Motor neuron (in vitro differentiated cells): ENCODE measurements at regions not wholly inside any gene's neighbourhood (a gene's known extent, or its start where the extent isn't known, plus 50 kb on each side); places are given as distances from the start of the nearest gene placed in this dataset.

Experiments used
- ATAC-seq, 8 experiments: fragments of 200-7000 bp; cut with Tn5 transposase; replicated peaks in 6 of 8; 2 replicates each; pipeline ENCODE4 v1.8.0; 2021; ENCODE audit warnings: mild to moderate bottlenecking in 8 of 8, moderate library complexity in 8 of 8
- H3K27ac ChIP-seq, 2 donors: fragments of 250-450 bp; sonication (Bioruptor Pico); 2 replicates each; pipeline ENCODE4 v1.9.0; 2021; ENCODE audit warnings: antibody characterized with exemption in 2 of 2, mild to moderate bottlenecking in 2 of 2, moderate library complexity in 1 of 2
- H3K4me1 ChIP-seq, 2 donors: fragments of 250-450 bp; sonication (Bioruptor Pico); replicated peaks in 1 of 2; 2 replicates each; pipeline ENCODE4 v1.6.1; 2021; ENCODE audit warnings: antibody characterized with exemption in 2 of 2, mild to moderate bottlenecking in 2 of 2, moderate library complexity in 1 of 2
- H3K4me3 ChIP-seq, 5 donors: fragments of 250-450 bp; sonication (Bioruptor Pico); 2 replicates each; pipeline ENCODE4 v1.9.0; 2021; ENCODE audit warnings: antibody characterized with exemption in 5 of 5, mild to moderate bottlenecking in 5 of 5, moderate library complexity in 4 of 5
- WGBS, 10 experiments: fragments of 450-650 bp; shearing (Covaris generic); methylation state at CpG; one replicate each; pipeline ENCODE4 v1.0.0; 2022; 5-methylcytosine and 5-hydroxymethylcytosine counted together
- in situ Hi-C, 9 experiments: fragments of 400-800 bp; cut with MboI; loops; one replicate each; pipeline ENCODE4 v1.15.0; 2021; ENCODE audit warnings: low sequenced_read_pairs in 9 of 9, low pct_unique_long_range_greater_than_20kb in 2 of 9; ENCODE audit not compliant: unreplicated experiment in 9 of 9

GRCh38 chr15:93583552-93583951 is 494.5 kb upstream of the RGMA start:
- no peak for ATAC-seq
- Histone ChIP-seq H3K4me3 (no peak overlapping the region), H3K4me1 (peaks cover 0 to 6% of the 10 kb centered on the region in 2 donors), H3K27ac (no peak overlapping the region)
- in situ Hi-C loops = no loop called here
- WGBS, 10 experiments = 0 to 100% (median 83%) methylated on average over 1 to 3 of the region's 3 CpGs; no CpG with 5 or more reads in 3 of the 10 experiments

GRCh38 chr15:93570527-93570926 is 481.5 kb upstream of the RGMA start:
- Histone ChIP-seq H3K27ac (no peak overlapping the region), H3K4me3 (no peak overlapping the region), H3K4me1 (peaks cover 0 to 13% of the 10 kb centered on the region in 2 donors)
- whole genome bisulfite sequencing, 10 experiments = 39 to 100% (median 83%) methylated on average over 1 to 7 of the region's 7 CpGs
- in situ Hi-C loops = no loop called here
- no peak for ATAC-seq

- 0 to 100% (median 100%) methylated on average over 1 to 2 of the region's 3 CpGs; no CpG with 5 or more reads in 7 of the 10 experiments for WGBS, 10 experiments
- peak in 7 of 8 experiments; percentile 9 to 75 (median 60) for ATAC-seq
- in situ Hi-C loops = no loop called here
- no peak overlapping the region for H3K4me3 ChIP-seq
- H3K27ac ChIP-seq = no peak overlapping the region
- H3K4me1 ChIP-seq = peaks cover 20 to 30% of the 10 kb centered on the region in 2 donors
Measured at GRCh38 chr15:93566762-93567161, 477.8 kb upstream of the RGMA start.

- WGBS, 10 experiments = 3 to 97% (median 78%) methylated on average over 4 of the region's 4 CpGs
- Histone ChIP-seq H3K4me3 (no peak overlapping the region), H3K27ac (no peak overlapping the region), H3K4me1 (peaks cover 20 to 30% of the 10 kb centered on the region in 2 donors)
- ATAC-seq = no peak
- in situ Hi-C loops = no loop called here
Measured at GRCh38 chr15:93565201-93565600, 476.2 kb upstream of the RGMA start.

GRCh38 chr15:93563218-93563617 is 474.2 kb upstream of the RGMA start:
- Histone ChIP-seq H3K27ac (peak overlapping the region; percentile 6 to 67), H3K4me3 (no peak overlapping the region), H3K4me1 (peaks cover 20 to 30% of the 10 kb centered on the region in 2 donors)
- ATAC-seq = peak in 1 of 8 experiments; percentile 3
- 30 to 94% (median 69%) methylated on average over 1 to 8 of the region's 8 CpGs; no CpG with 5 or more reads in 1 of the 10 experiments for WGBS, 10 experiments
- in situ Hi-C loops = no loop called here

GRCh38 chr15:93562395-93563123 is 473.5 kb upstream of the RGMA start:
- ATAC-seq = peak in 5 of 8 experiments; percentile 51 to 85 (median 84)
- in situ Hi-C loops = no loop called here

GRCh38 chr15:93557696-93558095 is 468.7 kb upstream of the RGMA start:
- in situ Hi-C loops = no loop called here
- WGBS, 10 experiments = 91 to 100% (median 100%) methylated on average over 1 of the region's 1 CpG; no CpG with 5 or more reads in 6 of the 10 experiments

More at GRCh38 chr15:93562395-93563123, 473.5 kb upstream of the RGMA start:
- WGBS, 10 experiments = 9 to 100% (median 43%) methylated on average over 1 to 8 of the region's 8 CpGs
- no peak overlapping the region for H3K4me3 ChIP-seq
- H3K4me1 ChIP-seq = peaks cover 20 to 30% of the 10 kb centered on the region in 2 donors
- peak overlapping the region; percentile 6 to 67 for H3K27ac ChIP-seq

GRCh38 chr15:93553167-93553935 is 464.3 kb upstream of the RGMA start:
- no peak for ATAC-seq
- Histone ChIP-seq H3K4me1 (no peaks in the 10 kb centered on the region), H3K4me3 (no peak overlapping the region), H3K27ac (no peak overlapping the region)
- WGBS, 10 experiments = 0 to 100% (median 35%) methylated on average over 1 to 3 of the region's 3 CpGs
- in situ Hi-C loops = no loop called here

More at GRCh38 chr15:93557696-93558095, 468.7 kb upstream of the RGMA start:
- no peak overlapping the region for H3K4me3 ChIP-seq
- H3K27ac ChIP-seq = no peak overlapping the region
- H3K4me1 ChIP-seq = peaks cover 5 to 8% of the 10 kb centered on the region in 2 donors
- no peak for ATAC-seq

GRCh38 chr15:93543093-93543492 is 454.1 kb upstream of the RGMA start:
- in situ Hi-C loops = no loop called here
- no peak overlapping the region for H3K4me3 ChIP-seq
- peaks cover 2 to 24% of the 10 kb centered on the region in 2 donors for H3K4me1 ChIP-seq
- 0 to 100% (median 74%) methylated on average over 1 to 3 of the region's 3 CpGs; no CpG with 5 or more reads in 1 of the 10 experiments for WGBS, 10 experiments
- H3K27ac ChIP-seq = no peak overlapping the region
- no peak for ATAC-seq

- peak in 5 of 8 experiments; percentile 81 to 99 (median 95) for ATAC-seq
- Histone ChIP-seq H3K27ac (no peak overlapping the region), H3K4me1 (peaks cover 17 to 20% of the 10 kb centered on the region in 2 donors), H3K4me3 (no peak overlapping the region)
- in situ Hi-C loops = no loop called here
- 33 to 100% (median 82%) methylated on average over 1 to 5 of the region's 5 CpGs; no CpG with 5 or more reads in 2 of the 10 experiments for WGBS, 10 experiments
Measured at GRCh38 chr15:93527374-93528050, 438.5 kb upstream of the RGMA start.

GRCh38 chr15:93524432-93524831 is 435.4 kb upstream of the RGMA start:
- ATAC-seq = no peak
- no peak overlapping the region for H3K27ac ChIP-seq
- no peak overlapping the region for H3K4me3 ChIP-seq
- in situ Hi-C loops = no loop called here
- 57 to 100% (median 100%) methylated on average over 1 to 4 of the region's 6 CpGs; no CpG with 5 or more reads in 1 of the 10 experiments for WGBS, 10 experiments
- H3K4me1 ChIP-seq = peaks cover 17 to 20% of the 10 kb centered on the region in 2 donors

GRCh38 chr15:93523481-93523880 is 434.5 kb upstream of the RGMA start:
- H3K4me1 ChIP-seq = peaks cover 12 to 13% of the 10 kb centered on the region in 2 donors
- H3K27ac ChIP-seq = no peak overlapping the region
- H3K4me3 ChIP-seq = no peak overlapping the region
- WGBS, 10 experiments = 9 to 100% (median 89%) methylated on average over 1 to 7 of the region's 7 CpGs; no CpG with 5 or more reads in 2 of the 10 experiments
- in situ Hi-C loops = no loop called here
- no peak for ATAC-seq

- 40 to 100% (median 80%) methylated on average over 1 to 3 of the region's 4 CpGs; no CpG with 5 or more reads in 1 of the 10 experiments for whole genome bisulfite sequencing, 10 experiments
- peak in 3 of 8 experiments; percentile 14 to 52 (median 29) for ATAC-seq
- H3K27ac ChIP-seq = no peak overlapping the region
- H3K4me1 ChIP-seq = no peaks in the 10 kb centered on the region
- H3K4me3 ChIP-seq = no peak overlapping the region
- in situ Hi-C loops = no loop called here
Measured at GRCh38 chr15:93520206-93520605, 431.2 kb upstream of the RGMA start.
